CD4-positive, alpha-beta T cell (primary cell): ENCODE measurements at regions not wholly inside any gene's neighbourhood (a gene's known extent, or its start where the extent isn't known, plus 50 kb on each side); places are given as distances from the start of the nearest gene placed in this dataset.

Source experiments
- ATAC-seq: fragments of 200-7000 bp; cut with Tn5 transposase; one replicate; pipeline ENCODE4 v1.10.0; 2022; ENCODE audit warnings: mild to moderate bottlenecking; ENCODE audit not compliant: poor library complexity
- CTCF ChIA-PET: fragments of 350-600 bp; sonication (Branson Sonifier 250); formaldehyde crosslinking; loops from one replicate; lab custom pipeline; 2021; ENCODE audit warnings: antibody characterized with exemption, inconsistent platforms; lab: Charles Lee
- POLR2A ChIA-PET: fragments of 350-600 bp; sonication (Branson Sonifier 250); formaldehyde crosslinking; loops from one replicate; lab custom pipeline; 2021; ENCODE audit warnings: antibody characterized with exemption, inconsistent platforms; lab: Charles Lee
- DNase-seq, 14 experiments: peaks; one replicate each; pipeline ENCODE4 v3.0.0-alpha.2; 2013 to 2020; ENCODE audit warnings: mixed read lengths in 2 of 14
- H3K27ac ChIP-seq, 2 donors: one replicate each; pipeline versions ENCODE4 v1.5.1 to v1.7.0; 2013; ENCODE audit warnings: low read length in 2 of 2, low read depth in 1 of 2, mild to moderate bottlenecking in 1 of 2
- H3K27me3 ChIP-seq, 2 experiments: 1 replicate in 1 of 2; 2 replicates in 1 of 2; pipeline versions ENCODE4 v1.6.1 to v1.7.0; 2013; ENCODE audit warnings: low read length in 2 of 2, control low read depth in 1 of 2, mild to moderate bottlenecking in 1 of 2, moderate library complexity in 1 of 2; ENCODE audit not compliant: insufficient read depth in 2 of 2, control insufficient read depth in 1 of 2
- H3K36me3 ChIP-seq: one replicate; pipeline ENCODE4 v1.6.1; 2013; ENCODE audit warnings: low read length, control low read depth; ENCODE audit not compliant: insufficient read depth
- H3K4me1 ChIP-seq: one replicate; pipeline ENCODE4 v1.6.1; 2013; ENCODE audit warnings: low read length, control low read depth; ENCODE audit not compliant: insufficient read depth
- H3K4me3 ChIP-seq: one replicate; pipeline ENCODE4 v1.5.1; 2013; ENCODE audit warnings: mild to moderate bottlenecking, low read length, moderate library complexity
- H3K9me3 ChIP-seq, 2 experiments: 1 replicate in 1 of 2; 2 replicates in 1 of 2; pipeline versions ENCODE4 v1.6.1 to v1.7.0; 2013; ENCODE audit warnings: low read length in 2 of 2, mild to moderate bottlenecking in 2 of 2, control low read depth in 1 of 2, moderate library complexity in 1 of 2; ENCODE audit not compliant: control insufficient read depth in 1 of 2, insufficient read depth in 1 of 2
- H3K27ac Mint-ChIP-seq: one replicate; pipeline ENCODE4 v1.8.0; 2020; ENCODE audit warnings: mixed read lengths
- H3K27me3 Mint-ChIP-seq: one replicate; pipeline ENCODE4 v1.8.0; 2021; ENCODE audit warnings: mixed read lengths
- H3K36me3 Mint-ChIP-seq: one replicate; pipeline ENCODE4 v1.8.0; 2021; ENCODE audit warnings: low read depth, mixed read lengths
- H3K4me1 Mint-ChIP-seq: one replicate; pipeline ENCODE4 v1.8.0; 2021; ENCODE audit warnings: low read depth, mixed read lengths
- H3K4me3 Mint-ChIP-seq: one replicate; pipeline ENCODE4 v1.8.0; 2020; ENCODE audit warnings: mild to moderate bottlenecking, mixed read lengths
- H3K9me3 Mint-ChIP-seq: one replicate; pipeline ENCODE4 v1.8.0; 2020; ENCODE audit warnings: mixed read lengths
- intact Hi-C, 2 experiments: fragments of 100-400 bp; cut with DNase I in 1 of 2; cut with micrococcal nuclease in 1 of 2; formaldehyde crosslinking; loops; one replicate each; pipeline versions ENCODE4 v1.15.1 to v1.9.0; 2023 to 2025; cut with DNase I, micrococcal nuclease
- TF ChIP-seq, protein P1 (sequence below): fragments of 200-600 bp; IDR thresholded peaks from one replicate; pipeline ENCODE4 v1.8.0; 2022; ENCODE audit warnings: antibody characterized with exemption, mild to moderate bottlenecking

DNA sequence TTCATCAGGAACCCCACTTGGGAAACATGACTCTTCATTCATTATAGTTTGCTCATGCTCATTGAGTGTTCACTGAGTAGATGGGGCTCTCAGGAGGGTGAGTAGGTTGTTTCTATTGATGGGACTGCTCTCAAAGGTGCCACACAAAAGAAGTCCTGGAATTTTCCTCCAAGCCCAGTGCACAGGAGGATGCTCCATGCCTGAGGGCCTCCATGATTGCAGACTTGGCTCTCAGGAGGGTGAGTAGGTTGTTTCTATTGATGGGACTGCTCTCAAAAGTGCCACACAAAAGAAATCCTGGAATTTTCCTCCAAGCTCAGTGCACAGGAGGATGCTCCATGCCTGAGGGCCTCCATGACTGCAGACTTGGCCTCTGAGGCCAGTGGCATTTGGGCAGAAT lies 108.5 kb downstream of the ZNF674 start:
- intact Hi-C loops: no loop called here
- Histone ChIP-seq H3K27me3 (no peaks in the 10 kb centered on the region), H3K9me3 (no peaks in the 10 kb centered on the region), H3K27ac (no peak overlapping the region), H3K4me3 (no peak overlapping the region), H3K36me3 (no peaks in the 10 kb centered on the region), H3K4me1 (no peaks in the 10 kb centered on the region)
- TF ChIP-seq, protein P1, sequence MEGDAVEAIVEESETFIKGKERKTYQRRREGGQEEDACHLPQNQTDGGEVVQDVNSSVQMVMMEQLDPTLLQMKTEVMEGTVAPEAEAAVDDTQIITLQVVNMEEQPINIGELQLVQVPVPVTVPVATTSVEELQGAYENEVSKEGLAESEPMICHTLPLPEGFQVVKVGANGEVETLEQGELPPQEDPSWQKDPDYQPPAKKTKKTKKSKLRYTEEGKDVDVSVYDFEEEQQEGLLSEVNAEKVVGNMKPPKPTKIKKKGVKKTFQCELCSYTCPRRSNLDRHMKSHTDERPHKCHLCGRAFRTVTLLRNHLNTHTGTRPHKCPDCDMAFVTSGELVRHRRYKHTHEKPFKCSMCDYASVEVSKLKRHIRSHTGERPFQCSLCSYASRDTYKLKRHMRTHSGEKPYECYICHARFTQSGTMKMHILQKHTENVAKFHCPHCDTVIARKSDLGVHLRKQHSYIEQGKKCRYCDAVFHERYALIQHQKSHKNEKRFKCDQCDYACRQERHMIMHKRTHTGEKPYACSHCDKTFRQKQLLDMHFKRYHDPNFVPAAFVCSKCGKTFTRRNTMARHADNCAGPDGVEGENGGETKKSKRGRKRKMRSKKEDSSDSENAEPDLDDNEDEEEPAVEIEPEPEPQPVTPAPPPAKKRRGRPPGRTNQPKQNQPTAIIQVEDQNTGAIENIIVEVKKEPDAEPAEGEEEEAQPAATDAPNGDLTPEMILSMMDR: no peak
- no peak overlapping the region for H3K4me3 Mint-ChIP-seq
- H3K4me1 Mint-ChIP-seq: no peaks in the 10 kb centered on the region
- DNase-seq (no peak), ATAC-seq (no peak)
- CTCF ChIA-PET: no interaction called here
- H3K27ac Mint-ChIP-seq: no peak overlapping the region
- H3K9me3 Mint-ChIP-seq: no peaks in the 10 kb centered on the region
- no peaks in the 10 kb centered on the region for H3K27me3 Mint-ChIP-seq
- POLR2A ChIA-PET: no interaction called here
- no peaks in the 10 kb centered on the region for H3K36me3 Mint-ChIP-seq

DNA sequence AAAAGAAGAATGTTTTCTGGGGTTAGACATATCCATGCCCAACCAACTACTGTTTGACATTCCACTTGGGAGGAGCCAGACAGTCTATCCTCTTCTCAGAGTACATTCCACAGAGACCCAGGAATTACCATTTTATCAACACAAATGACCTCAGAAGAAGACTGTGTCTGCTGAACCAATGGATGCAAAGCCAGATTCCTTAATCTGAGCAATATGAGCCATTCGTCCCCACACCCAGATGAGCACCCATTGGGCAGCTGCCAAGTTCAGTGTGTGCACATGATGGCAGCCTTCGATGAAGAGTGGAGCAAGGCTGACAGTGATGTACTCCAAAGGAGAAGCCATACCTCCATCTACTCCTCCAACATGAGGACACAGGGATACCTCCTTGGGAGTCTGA lies 111.3 kb downstream of the ZNF674 start:
- TF ChIP-seq, protein P1: no peak
- ChIA-PET POLR2A (no interaction called here), CTCF (no interaction called here)
- H3K27me3 ChIP-seq: no peaks in the 10 kb centered on the region
- no peaks in the 10 kb centered on the region for H3K9me3 Mint-ChIP-seq
- H3K4me3 ChIP-seq: no peak overlapping the region
- no peaks in the 10 kb centered on the region for H3K36me3 ChIP-seq
- no peak for ATAC-seq
- no peaks in the 10 kb centered on the region for H3K4me1 Mint-ChIP-seq
- H3K36me3 Mint-ChIP-seq: no peaks in the 10 kb centered on the region
- H3K9me3 ChIP-seq: no peaks in the 10 kb centered on the region
- H3K4me1 ChIP-seq: no peaks in the 10 kb centered on the region
- no peak for DNase-seq
- no peak overlapping the region for H3K4me3 Mint-ChIP-seq
- H3K27ac Mint-ChIP-seq: no peak overlapping the region
- H3K27me3 Mint-ChIP-seq: no peaks in the 10 kb centered on the region
- intact Hi-C loops: no loop called here
- H3K27ac ChIP-seq: no peak overlapping the region

DNA sequence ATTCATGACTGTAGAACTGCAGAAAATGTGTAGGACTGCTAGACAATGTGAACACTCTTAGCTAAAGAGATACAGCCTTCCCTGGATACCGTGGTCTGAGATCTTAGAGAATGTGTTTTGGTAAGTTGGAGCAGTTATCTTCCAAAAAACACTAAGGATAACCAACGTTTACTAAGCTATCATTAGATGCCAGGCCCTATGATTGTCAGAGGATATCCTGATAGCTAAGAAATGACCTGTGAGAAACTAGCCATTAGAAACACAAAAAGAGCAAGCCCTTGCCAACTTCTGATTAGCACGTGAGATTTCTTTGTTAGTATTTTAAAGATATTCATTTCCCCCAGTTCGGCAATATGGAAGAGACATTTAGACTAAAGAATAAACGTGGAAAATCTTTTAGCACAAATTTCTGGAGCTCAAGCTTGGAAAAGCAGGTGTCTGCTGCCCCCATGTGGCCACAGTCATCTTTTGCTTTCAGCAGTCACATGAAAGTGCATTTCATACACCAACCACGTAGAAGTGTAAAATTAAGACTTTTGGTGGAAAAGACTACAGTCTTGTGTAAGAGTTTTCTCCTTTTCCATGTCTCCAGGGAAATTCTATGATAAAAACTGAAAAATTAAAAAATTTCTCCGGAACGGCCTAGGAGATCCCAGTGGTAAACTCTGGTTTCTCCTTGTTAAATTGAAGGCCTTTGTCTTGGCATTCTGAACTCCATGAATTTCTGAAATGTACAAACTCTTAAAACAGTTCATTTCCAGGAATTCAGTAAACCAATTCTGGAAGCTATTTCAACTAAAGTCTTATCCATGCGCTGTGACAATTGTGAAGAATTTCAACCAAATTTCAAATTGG lies 136.4 kb downstream of the ZNF674 start:
- H3K4me3 ChIP-seq: no peak overlapping the region
- H3K36me3 ChIP-seq: no peaks in the 10 kb centered on the region
- Mint-ChIP-seq H3K4me3 (no peak overlapping the region), H3K36me3 (no peaks in the 10 kb centered on the region), H3K4me1 (peaks cover 5% of the 10 kb centered on the region), H3K9me3 (no peaks in the 10 kb centered on the region), H3K27me3 (no peaks in the 10 kb centered on the region), H3K27ac (no peak overlapping the region)
- H3K4me1 ChIP-seq: no peaks in the 10 kb centered on the region
- intact Hi-C loops: loop anchor here (2.0 to 10.0 kb wide), 4 partner anchors 606 to 1084 kb away; no protein-coding TSS in a partner anchor
- TF ChIP-seq, protein P1: peak; percentile 73
- H3K27me3 ChIP-seq: no peaks in the 10 kb centered on the region
- H3K27ac ChIP-seq: no peak overlapping the region
- ChIA-PET POLR2A (interaction anchor here (1.0 kb wide), 1 partner anchor 894 kb away, joined by 6 read pairs; no protein-coding TSS in a partner anchor), CTCF (interaction anchor here (0.6 to 1.4 kb wide), 4 partner anchors 21 to 894 kb away, joined by 3 to 5 read pairs (median 3); no protein-coding TSS in a partner anchor)
- H3K9me3 ChIP-seq: no peaks in the 10 kb centered on the region
- peak; percentile 44 to 79 (median 55) for DNase-seq
- no peak for ATAC-seq
